AG09319 (cell line): ENCODE measurements at regions not wholly inside any gene's neighbourhood (a gene's known extent, or its start where the extent isn't known, plus 50 kb on each side); places are given as distances from the start of the nearest gene placed in this dataset.
A peak's percentile ranks its signal among the peaks of the same experiment; 100 is the strongest.

ENCODE experiments used
- DNase-seq: peaks from one replicate; pipeline ENCODE4 v3.0.0-alpha.2; 2010; ENCODE audit warnings: low read depth; ENCODE audit errors: extremely low read depth
- TF ChIP-seq, protein P1 (sequence below): IDR thresholded peaks from 2 replicates; pipeline ENCODE4 v1.5.1; 2011; ENCODE audit warnings: low read depth, mild to moderate bottlenecking, inconsistent platforms, low read length, moderate library complexity

DNA sequence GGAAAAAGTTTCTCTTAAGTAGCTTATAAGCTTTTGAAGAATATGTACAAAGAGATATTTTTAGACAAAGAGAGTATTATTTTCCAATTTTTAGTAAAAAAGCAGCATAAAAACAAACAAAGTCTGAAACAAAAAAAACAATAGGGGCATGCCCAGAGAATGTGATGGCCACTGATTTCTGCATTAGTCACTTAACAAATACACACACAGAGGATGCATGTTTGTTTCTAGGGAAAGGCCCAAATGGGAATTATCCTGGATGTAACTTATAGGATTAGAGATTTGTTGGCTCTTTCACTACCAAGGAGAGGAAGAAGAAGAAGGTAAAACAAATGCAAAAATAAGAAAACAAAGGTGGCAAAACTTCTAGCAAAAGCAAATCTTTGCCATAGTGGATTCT, 95.9 kb upstream of the SCOC start:
- no peak for DNase-seq

DNA sequence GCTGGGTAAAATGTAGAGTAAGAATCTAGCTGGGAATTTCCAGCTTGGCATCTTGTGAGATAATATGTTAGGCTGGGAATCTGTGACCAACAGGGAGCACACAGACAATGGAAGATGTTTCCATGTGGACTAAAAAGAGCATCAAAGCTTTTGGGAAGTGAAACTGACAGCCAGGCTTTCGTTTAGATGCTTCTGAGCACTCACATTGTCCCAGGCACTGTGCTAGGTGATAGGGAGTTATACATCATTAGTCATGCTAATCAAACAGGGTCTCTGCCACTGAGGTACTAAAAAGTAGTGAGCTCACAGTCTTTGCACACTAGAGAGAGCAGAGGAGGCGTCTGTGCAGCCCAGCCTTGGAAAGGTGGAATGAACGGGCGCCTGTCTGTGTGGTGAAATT, 101.9 kb upstream of the SCOC start:
- DNase-seq, result no peak
- TF ChIP-seq, protein P1, sequence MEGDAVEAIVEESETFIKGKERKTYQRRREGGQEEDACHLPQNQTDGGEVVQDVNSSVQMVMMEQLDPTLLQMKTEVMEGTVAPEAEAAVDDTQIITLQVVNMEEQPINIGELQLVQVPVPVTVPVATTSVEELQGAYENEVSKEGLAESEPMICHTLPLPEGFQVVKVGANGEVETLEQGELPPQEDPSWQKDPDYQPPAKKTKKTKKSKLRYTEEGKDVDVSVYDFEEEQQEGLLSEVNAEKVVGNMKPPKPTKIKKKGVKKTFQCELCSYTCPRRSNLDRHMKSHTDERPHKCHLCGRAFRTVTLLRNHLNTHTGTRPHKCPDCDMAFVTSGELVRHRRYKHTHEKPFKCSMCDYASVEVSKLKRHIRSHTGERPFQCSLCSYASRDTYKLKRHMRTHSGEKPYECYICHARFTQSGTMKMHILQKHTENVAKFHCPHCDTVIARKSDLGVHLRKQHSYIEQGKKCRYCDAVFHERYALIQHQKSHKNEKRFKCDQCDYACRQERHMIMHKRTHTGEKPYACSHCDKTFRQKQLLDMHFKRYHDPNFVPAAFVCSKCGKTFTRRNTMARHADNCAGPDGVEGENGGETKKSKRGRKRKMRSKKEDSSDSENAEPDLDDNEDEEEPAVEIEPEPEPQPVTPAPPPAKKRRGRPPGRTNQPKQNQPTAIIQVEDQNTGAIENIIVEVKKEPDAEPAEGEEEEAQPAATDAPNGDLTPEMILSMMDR, result no peak

More for the DNA sequence above, 95.9 kb upstream of the SCOC start:
- TF ChIP-seq, protein P1, result no peak

DNA sequence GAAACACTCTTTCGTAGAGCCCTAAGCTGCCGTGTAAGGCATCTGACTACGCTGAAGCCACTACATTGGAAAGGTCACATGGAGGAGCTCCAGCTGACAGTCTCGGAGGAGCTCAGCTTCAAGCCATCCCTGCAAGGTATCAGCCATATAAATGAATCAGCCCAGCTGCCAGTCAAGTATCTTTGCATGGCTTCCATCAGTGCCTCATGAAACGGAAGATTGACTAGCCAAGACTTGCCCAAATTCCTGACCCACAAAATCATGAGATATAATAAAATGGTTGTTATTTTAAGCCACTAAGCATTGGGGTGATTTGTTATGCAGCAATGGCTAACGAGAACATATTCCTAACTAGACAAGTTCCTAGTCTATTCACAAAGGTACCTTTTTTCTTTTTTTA, 104.1 kb upstream of the SCOC start:
- TF ChIP-seq, protein P1, result no peak

DNA sequence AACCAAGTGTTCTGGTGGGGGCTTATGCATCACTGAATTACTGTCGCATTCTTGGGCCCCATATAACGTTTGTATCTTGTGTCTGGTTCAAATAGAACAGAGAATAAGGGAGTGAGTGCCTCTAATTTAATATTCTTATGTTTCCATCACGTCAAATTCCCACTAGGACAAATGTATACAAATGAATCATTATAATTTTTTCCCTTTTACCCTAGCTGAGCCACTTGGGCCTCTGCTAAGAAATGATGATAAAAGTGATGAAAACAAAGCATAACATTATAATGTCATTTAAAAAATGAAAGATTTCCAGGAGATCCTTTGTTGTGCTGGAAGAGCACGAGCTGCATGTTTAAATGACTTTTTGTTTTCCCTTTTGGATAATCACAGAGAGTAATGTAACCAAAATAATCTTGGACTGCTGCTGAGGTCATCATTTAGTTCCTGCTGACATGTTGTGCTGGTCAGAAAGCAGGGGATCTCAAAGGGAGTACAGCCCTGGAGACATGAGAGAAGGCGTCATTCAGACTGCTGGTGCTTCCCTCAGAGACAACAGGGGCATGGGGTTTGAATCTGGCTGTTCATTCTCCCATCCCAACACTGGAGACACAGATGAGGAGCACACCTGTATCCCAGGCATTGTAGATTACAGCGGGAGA, 105.1 kb upstream of the SCOC start:
- DNase-seq, result no peak
- TF ChIP-seq, protein P1, result no peak

More for the DNA sequence above, 104.1 kb upstream of the SCOC start:
- DNase-seq, result no peak

DNA sequence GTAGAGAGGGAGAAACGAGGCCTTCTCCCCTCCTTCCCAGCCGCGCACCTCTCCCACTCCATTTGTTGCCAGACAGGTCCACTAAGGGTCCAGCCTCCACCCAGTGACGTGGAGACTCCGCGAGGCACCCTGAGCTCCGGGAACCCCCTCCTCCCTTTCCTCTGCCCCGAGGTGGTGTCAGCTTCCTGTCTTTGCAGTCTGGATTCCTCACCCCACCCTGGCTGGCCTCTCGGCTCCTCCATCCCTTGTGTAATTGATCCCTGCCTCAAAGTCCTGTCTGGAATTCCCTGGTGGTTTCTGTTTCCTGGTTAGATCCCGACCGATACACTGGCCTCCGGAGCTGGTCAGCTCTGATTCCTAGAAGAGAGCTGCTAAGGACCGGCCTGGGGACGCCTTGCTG, 105.9 kb upstream of the SCOC start:
- no peak for DNase-seq
- TF ChIP-seq, protein P1, result no peak

DNA sequence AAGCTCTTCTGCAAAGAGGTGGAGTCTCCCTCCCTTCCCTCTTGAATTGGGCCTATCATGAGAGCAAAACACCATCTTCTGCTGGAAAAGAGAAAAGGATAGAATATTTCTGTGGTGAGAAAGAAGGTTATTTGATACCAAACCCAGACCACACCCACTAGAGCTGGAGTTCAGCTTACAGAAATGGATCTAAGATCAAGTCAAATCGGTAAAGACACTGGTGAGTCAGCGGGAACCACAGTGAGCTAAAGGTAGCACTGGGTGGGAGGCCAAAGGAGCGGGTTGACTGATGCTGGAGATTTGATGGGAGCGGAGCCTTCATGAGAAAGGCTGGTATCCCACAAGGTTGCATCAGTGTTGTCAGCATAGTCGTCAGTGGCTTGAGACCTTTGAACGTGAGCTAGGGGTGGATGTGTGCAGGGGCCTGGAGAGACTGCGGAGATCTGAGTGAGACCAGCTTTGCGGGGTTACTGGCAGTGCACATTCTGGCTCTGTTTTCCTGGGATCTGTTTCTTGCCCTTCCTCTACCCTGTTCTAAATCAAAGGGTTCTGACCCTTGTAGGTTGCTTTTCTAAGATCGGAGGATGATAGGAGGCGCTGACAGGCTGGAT, 106.4 kb upstream of the SCOC start:
- peak; percentile 10 for DNase-seq

DNA sequence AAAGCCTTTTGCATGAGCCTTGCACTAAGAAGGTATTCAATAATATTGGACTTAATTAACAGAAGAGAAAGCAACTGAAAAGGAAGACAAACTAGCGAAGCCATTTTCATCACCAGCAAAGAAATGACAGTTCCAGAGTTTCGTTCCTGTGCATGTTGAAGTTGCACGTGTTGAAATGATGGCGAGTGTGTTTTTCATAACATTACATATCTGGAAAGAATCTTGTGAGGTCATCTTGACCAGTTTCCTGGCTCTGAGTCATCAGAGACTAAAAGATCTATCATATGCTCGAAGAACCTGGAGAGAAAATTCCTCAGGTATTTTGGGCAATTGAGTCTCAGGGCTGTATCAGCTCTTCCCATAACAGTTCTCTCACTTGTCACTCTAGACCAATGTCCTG, 106.2 kb upstream of the MAML3 start:
- TF ChIP-seq, protein P1, result no peak
- peak; percentile 30 for DNase-seq

More for the DNA sequence above, 106.4 kb upstream of the SCOC start:
- TF ChIP-seq, protein P1, result no peak
